Parathyroid adenoma (tissue), 2 donors: ENCODE measurements at regions not wholly inside any gene's neighbourhood (a gene's known extent, or its start where the extent isn't known, plus 50 kb on each side); places are given as distances from the start of the nearest gene placed in this dataset.

Source experiments
- H2AFZ ChIP-seq: fragments of 300-600 bp; sonication (generic); one replicate; pipeline ENCODE4 v1.7.0; 2017; ENCODE audit warnings: antibody characterized with exemption, mild to moderate bottlenecking
- H3K27ac ChIP-seq: fragments of 300-600 bp; sonication (generic); one replicate; pipeline ENCODE4 v1.7.0; 2017
- H3K27me3 ChIP-seq: fragments of 300-600 bp; sonication (generic); one replicate; pipeline ENCODE4 v1.7.0; 2017; ENCODE audit warnings: low read length; ENCODE audit not compliant: control insufficient read depth, insufficient read depth
- H3K36me3 ChIP-seq: fragments of 300-600 bp; sonication (generic); one replicate; pipeline ENCODE4 v1.7.0; 2017; ENCODE audit warnings: low read length; ENCODE audit not compliant: control insufficient read depth, insufficient read depth
- H3K4me1 ChIP-seq: fragments of 300-600 bp; sonication (generic); one replicate; pipeline ENCODE4 v1.7.0; 2017; ENCODE audit warnings: control low read depth
- H3K4me2 ChIP-seq: fragments of 300-600 bp; sonication (generic); one replicate; pipeline ENCODE4 v1.7.0; 2017; ENCODE audit warnings: low read length
- H3K4me3 ChIP-seq: fragments of 300-600 bp; sonication (generic); one replicate; pipeline ENCODE4 v1.7.0; 2017; ENCODE audit warnings: low read depth, low read length
- H3K79me2 ChIP-seq: fragments of 300-600 bp; sonication (generic); one replicate; pipeline ENCODE4 v1.7.0; 2017; ENCODE audit warnings: control low read depth
- H3K9ac ChIP-seq: fragments of 300-600 bp; sonication (generic); one replicate; pipeline ENCODE4 v1.7.0; 2017; ENCODE audit warnings: mild to moderate bottlenecking
- H3K9me3 ChIP-seq: fragments of 300-600 bp; sonication (generic); one replicate; pipeline ENCODE4 v1.7.0; 2017; ENCODE audit warnings: low read length; ENCODE audit not compliant: control insufficient read depth
- CTCF ChIP-seq: fragments of 300-600 bp; sonication (generic); IDR thresholded peaks from one replicate; pipeline ENCODE4 v1.7.0; 2017; ENCODE audit warnings: antibody characterized with exemption, mild to moderate bottlenecking
- donor health status: primary hyperparathyroidism.

DNA sequence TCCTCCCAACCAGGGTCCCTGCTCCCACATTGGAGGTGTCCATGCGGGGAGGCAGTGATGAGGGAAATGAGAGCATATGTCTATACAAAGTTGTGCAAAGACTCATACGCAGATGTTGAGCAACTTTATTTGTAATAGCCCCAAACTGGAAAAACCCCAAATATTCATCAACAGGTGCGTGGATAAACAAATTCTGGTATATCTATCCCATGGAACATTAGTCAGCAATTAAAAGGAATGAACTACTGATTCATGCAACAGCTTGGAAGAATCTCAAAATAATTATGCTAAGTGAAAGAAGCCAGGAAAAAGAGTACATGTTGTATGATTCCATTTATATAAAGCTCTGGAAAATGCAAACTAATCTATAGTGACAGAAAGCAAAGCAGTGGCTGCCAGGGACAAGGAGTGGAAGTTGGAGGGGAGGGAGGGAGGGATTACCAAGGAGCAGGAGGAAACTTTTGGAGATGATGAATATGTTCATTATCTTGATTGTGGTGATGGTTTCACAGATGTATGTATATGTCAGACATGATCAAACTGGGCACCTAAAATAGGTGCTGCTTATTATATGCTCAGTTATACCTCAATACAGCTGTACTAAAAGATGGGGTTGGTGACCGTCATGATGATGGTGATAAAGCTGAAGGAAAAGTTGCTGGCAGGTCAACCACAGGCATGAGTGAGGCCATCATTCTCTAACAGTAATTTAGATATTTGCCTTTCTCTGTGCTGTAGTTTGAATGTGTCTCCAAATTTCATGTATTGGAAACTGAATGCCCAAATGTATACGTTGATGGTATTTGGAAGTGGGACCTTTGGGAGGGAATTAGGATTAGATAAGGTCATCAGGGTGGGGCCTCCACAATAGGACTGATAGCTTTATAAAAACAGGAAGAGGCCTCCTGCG, 270.9 kb downstream of the CYP26B1 start:
- H3K4me1 ChIP-seq = peaks cover 8% of the 10 kb centered on the region
- no peak overlapping the region for H2AFZ ChIP-seq
- TF ChIP-seq CTCF = no peak
- no peaks in the 10 kb centered on the region for H3K9me3 ChIP-seq
- H3K4me2 ChIP-seq = no peak overlapping the region
- no peaks in the 10 kb centered on the region for H3K79me2 ChIP-seq
- no peak overlapping the region for H3K4me3 ChIP-seq
- no peak overlapping the region for H3K27ac ChIP-seq
- no peaks in the 10 kb centered on the region for H3K36me3 ChIP-seq
- H3K27me3 ChIP-seq = no peaks in the 10 kb centered on the region
- no peak overlapping the region for H3K9ac ChIP-seq

GRCh38 chr2:71872466-71873051, 275.1 kb downstream of the CYP26B1 start:
- Histone ChIP-seq H3K79me2 (no peaks in the 10 kb centered on the region), H3K36me3 (no peaks in the 10 kb centered on the region), H3K4me2 (no peak overlapping the region), H3K9me3 (no peaks in the 10 kb centered on the region), H3K9ac (no peak overlapping the region), H3K4me1 (peaks cover 10% of the 10 kb centered on the region), H2AFZ (no peak overlapping the region), H3K27ac (no peak overlapping the region), H3K4me3 (no peak overlapping the region), H3K27me3 (no peaks in the 10 kb centered on the region)
- no peak for TF ChIP-seq CTCF

DNA sequence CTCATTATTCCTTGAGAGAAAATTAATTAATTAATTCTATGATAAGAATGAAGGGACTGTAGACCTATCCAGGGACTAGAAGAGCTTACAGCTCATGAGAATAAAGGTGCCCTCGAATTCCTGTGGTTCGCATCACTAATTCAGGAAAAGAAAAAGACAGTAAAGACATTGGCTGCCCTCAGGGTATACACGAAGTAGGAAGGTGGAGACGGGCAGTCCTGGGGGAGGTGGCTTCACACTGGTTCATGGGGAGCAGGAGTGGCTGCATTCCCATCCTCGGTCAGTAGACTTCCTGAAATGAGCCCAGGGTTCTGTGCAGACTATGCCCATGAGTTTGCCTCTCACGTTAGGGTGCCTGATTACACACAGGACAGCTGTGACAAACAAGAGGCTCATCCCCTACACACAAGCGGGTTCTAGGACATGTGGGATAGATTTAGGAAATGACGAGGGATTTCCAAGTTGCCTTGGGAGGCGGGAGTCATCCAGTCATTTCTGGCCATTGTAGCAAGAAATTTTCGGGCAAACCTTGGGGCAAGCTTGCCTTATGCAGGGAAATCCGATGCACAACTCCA, 282.2 kb downstream of the CYP26B1 start:
- Histone ChIP-seq H3K27me3 (no peaks in the 10 kb centered on the region), H3K36me3 (no peaks in the 10 kb centered on the region), H3K4me1 (no peaks in the 10 kb centered on the region), H3K27ac (no peak overlapping the region), H3K4me3 (no peak overlapping the region), H3K9me3 (no peaks in the 10 kb centered on the region), H2AFZ (no peak overlapping the region), H3K4me2 (no peak overlapping the region), H3K79me2 (no peaks in the 10 kb centered on the region), H3K9ac (no peak overlapping the region)
- no peak for TF ChIP-seq CTCF

- no peaks in the 10 kb centered on the region for H3K9me3 ChIP-seq
- no peaks in the 10 kb centered on the region for H3K36me3 ChIP-seq
- no peak overlapping the region for H3K9ac ChIP-seq
- no peaks in the 10 kb centered on the region for H3K4me1 ChIP-seq
- no peak for TF ChIP-seq CTCF
- no peak overlapping the region for H2AFZ ChIP-seq
- no peak overlapping the region for H3K4me3 ChIP-seq
- no peaks in the 10 kb centered on the region for H3K79me2 ChIP-seq
- no peak overlapping the region for H3K4me2 ChIP-seq
- H3K27me3 ChIP-seq = no peaks in the 10 kb centered on the region
- no peak overlapping the region for H3K27ac ChIP-seq
Observed at GRCh38 chr2:71864085-71864484, 283.6 kb downstream of the CYP26B1 start.
